ENCODE measurements at regions not wholly inside any gene's neighbourhood (a gene's known extent, or its start where the extent isn't known, plus 50 kb on each side); places are given as distances from the start of the nearest gene placed in this dataset.

- TF ChIP-seq CTCF (IDR thresholded peaks at IDR 0.05 in 4 of 5, conservative IDR thresholded peaks at IDR 0.05 in 1 of 5) = no peak
- TF ChIP-seq POLR2A (IDR thresholded peaks at IDR 0.05) = peak in 1 of 2 donors; percentile 16
Measured at GRCh38 chr1:10957133-10957532, 55.3 kb upstream of the TARDBP start.

Measured in gastrocnemius medialis (tissue), 4 donors.